Activated T-helper 2 cell treated with anti-CD3 and anti-CD28 coated beads, Interferon-gamma antibody, Interleukin-2, Interleukin-4, amounts not matched to agents 10 μg/mL and 5 μg/mL and 100 μg/mL, durations not matched to agents 14 hours and 24 hours and 36 hours (primary cell): ENCODE measurements at regions not wholly inside any gene's neighbourhood (a gene's known extent, or its start where the extent isn't known, plus 50 kb on each side); places are given as distances from the start of the nearest gene placed in this dataset.

Source experiments
- DNase-seq: peaks from one replicate; pipeline ENCODE4 v3.0.0; 2021; ENCODE audit warnings: low spot score
- H3K27ac Mint-ChIP-seq: one replicate; pipeline ENCODE4 v1.8.0; 2021; ENCODE audit warnings: mixed read lengths
- H3K27me3 Mint-ChIP-seq: one replicate; pipeline ENCODE4 v1.8.0; 2021; ENCODE audit warnings: low read depth, mixed read lengths
- H3K36me3 Mint-ChIP-seq: one replicate; pipeline ENCODE4 v1.8.0; 2021; ENCODE audit warnings: low read depth, mixed read lengths
- H3K4me1 Mint-ChIP-seq: one replicate; pipeline ENCODE4 v1.8.0; 2021; ENCODE audit warnings: low read depth, mixed read lengths
- H3K4me3 Mint-ChIP-seq: one replicate; pipeline ENCODE4 v1.8.0; 2021; ENCODE audit warnings: low read depth, mild to moderate bottlenecking, moderate library complexity, mixed read lengths
- H3K9me3 Mint-ChIP-seq: one replicate; pipeline ENCODE4 v1.8.0; 2021; ENCODE audit warnings: mixed read lengths
- intact Hi-C: fragments of 100-400 bp; cut with micrococcal nuclease; formaldehyde crosslinking; loops from one replicate; pipeline ENCODE4 v1.15.1; 2023

DNA sequence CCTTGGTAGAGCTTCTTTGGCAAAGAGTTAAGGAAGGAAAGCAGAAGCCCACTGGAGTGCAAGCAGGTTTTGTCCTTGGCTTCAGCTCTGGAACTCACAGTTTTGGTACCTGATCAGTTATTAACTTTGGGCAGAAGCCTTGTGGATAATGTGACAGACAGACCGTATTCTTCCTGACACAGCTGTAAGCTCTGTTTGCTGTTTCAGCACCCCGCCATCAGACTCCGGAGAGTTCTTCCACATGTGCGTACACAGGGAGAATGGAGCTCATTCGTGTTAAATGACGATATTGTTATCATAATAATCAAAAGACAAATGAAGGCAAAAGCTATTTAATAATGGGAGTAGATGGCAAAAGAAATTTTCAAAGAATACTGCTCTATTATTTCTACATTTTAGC, 155.1 kb upstream of the ARGLU1 start:
- no peak for DNase-seq
- H3K4me3 Mint-ChIP-seq, result no peak overlapping the region
- H3K27me3 Mint-ChIP-seq, result no peaks in the 10 kb centered on the region
- no peaks in the 10 kb centered on the region for H3K9me3 Mint-ChIP-seq
- no peak overlapping the region for H3K27ac Mint-ChIP-seq
- H3K4me1 Mint-ChIP-seq, result no peaks in the 10 kb centered on the region
- intact Hi-C loops, result no loop called here
- H3K36me3 Mint-ChIP-seq, result no peaks in the 10 kb centered on the region

GRCh38 chr13:106722620-106723019, 154.7 kb upstream of the ARGLU1 start:
- Mint-ChIP-seq H3K9me3 (no peaks in the 10 kb centered on the region), H3K27me3 (no peaks in the 10 kb centered on the region), H3K36me3 (no peaks in the 10 kb centered on the region), H3K4me3 (no peak overlapping the region), H3K4me1 (no peaks in the 10 kb centered on the region), H3K27ac (no peak overlapping the region)
- intact Hi-C loops, result no loop called here
- no peak for DNase-seq

GRCh38 chr13:106721599-106721998, 153.7 kb upstream of the ARGLU1 start:
- no peaks in the 10 kb centered on the region for H3K27me3 Mint-ChIP-seq
- no peak for DNase-seq
- intact Hi-C loops, result no loop called here
- H3K4me1 Mint-ChIP-seq, result no peaks in the 10 kb centered on the region
- H3K36me3 Mint-ChIP-seq, result no peaks in the 10 kb centered on the region
- H3K27ac Mint-ChIP-seq, result no peak overlapping the region
- H3K4me3 Mint-ChIP-seq, result no peak overlapping the region
- H3K9me3 Mint-ChIP-seq, result no peaks in the 10 kb centered on the region

DNA sequence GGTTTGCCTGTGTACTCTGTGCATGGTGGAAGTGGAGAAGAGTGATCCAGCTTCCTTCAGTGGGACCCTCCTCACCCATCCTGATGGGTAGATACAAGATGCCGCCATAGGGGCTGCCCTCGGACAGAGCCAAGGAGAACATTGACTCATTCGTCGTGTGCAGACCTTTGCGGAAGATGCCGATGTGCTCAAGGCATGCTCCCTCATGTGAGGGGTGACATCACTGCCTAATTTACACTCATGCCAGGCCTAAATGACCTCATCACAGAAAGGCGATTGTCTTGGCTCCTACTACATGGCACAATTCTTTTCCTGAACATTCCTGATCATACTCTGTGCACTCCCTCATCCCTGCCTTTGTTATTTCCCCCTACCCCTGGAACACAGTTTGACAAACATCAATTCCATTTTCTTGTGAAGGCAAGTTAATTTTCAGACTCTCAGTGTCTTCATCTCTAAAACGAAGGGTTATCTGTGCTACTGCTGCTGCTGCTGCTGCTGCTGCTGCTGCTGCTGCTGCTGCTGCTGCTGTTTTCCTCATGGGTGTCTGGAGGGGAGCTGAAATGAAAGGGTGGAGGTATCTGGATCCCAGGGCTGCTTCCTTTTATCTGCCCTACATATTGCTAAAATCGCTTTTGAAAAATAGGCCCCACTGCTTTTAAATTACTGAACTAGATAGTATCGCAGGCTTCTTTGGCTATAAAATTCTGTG, 146.5 kb upstream of the ARGLU1 start:
- Mint-ChIP-seq H3K27ac (no peak overlapping the region), H3K36me3 (no peaks in the 10 kb centered on the region), H3K4me1 (no peaks in the 10 kb centered on the region), H3K9me3 (no peaks in the 10 kb centered on the region), H3K4me3 (no peak overlapping the region), H3K27me3 (no peaks in the 10 kb centered on the region)
- intact Hi-C loops, result no loop called here
- DNase-seq, result no peak

DNA sequence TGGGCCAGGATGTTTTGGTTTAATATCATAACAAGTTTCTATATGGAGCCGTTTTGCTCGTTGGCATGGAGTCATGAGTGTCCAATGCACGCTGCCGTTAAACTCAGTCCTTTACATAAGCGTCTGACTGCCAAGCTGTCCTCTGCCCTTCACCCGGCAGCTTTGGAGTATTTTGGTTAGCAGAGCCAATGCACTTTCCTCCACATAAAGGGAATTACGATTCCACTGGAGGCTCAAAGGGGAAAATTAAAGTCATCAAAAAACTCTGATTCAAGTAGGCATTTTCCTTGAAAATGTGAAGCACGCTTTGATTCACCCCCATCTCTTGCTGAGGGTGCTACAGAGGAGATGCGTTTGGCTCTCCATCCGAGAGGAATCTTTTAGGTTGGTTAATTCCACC, 144.4 kb upstream of the ARGLU1 start:
- no peaks in the 10 kb centered on the region for H3K9me3 Mint-ChIP-seq
- no peak overlapping the region for H3K4me3 Mint-ChIP-seq
- DNase-seq, result no peak
- no peak overlapping the region for H3K27ac Mint-ChIP-seq
- no peaks in the 10 kb centered on the region for H3K4me1 Mint-ChIP-seq
- intact Hi-C loops, result no loop called here
- H3K36me3 Mint-ChIP-seq, result no peaks in the 10 kb centered on the region
- H3K27me3 Mint-ChIP-seq, result no peaks in the 10 kb centered on the region

GRCh38 chr13:106710266-106710665, 142.3 kb upstream of the ARGLU1 start:
- DNase-seq, result no peak
- Mint-ChIP-seq H3K27ac (no peak overlapping the region), H3K4me3 (no peak overlapping the region), H3K4me1 (no peaks in the 10 kb centered on the region), H3K9me3 (no peaks in the 10 kb centered on the region), H3K27me3 (no peaks in the 10 kb centered on the region), H3K36me3 (no peaks in the 10 kb centered on the region)
- intact Hi-C loops, result no loop called here

DNA sequence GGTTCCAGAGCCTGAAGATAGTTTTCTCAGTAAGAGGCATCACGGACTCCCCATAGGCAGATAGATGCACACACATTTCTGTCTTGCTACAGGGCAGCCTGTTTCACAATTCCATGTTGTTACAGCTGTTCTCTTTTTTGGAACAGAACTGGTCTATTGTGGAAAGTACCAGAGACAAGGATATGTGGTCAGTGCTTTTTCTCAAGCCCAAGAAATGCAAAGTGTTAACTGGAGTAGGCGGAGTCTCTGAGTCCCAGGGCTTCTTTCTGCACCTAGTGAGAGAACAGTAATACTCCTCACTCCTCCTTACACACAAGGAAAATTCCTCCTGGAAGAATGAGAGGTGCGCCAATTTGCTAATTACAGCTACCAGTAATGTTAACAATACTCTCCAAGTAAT, 141.6 kb upstream of the ARGLU1 start:
- Mint-ChIP-seq H3K36me3 (no peaks in the 10 kb centered on the region), H3K4me1 (no peaks in the 10 kb centered on the region), H3K27me3 (no peaks in the 10 kb centered on the region), H3K4me3 (no peak overlapping the region), H3K9me3 (no peaks in the 10 kb centered on the region), H3K27ac (no peak overlapping the region)
- no peak for DNase-seq
- intact Hi-C loops, result no loop called here

DNA sequence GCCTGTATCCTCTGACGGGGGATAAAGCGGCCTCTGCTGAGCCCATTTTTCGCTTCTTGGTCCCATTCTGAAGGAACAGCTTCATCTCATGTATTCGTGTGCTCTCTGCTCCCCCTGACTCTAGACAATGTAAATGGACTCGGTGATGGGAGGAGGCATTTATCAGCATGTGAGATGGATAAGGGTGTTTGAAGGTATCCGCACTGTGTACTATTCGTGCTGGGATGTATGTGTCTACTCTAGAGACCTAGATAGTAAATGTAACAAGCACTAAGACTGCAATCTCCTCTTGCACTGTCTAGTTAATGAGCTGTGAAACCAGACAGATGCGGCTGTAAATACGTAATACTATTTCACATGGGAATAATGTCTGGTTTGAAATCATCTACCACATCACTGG, 134.6 kb upstream of the ARGLU1 start:
- H3K27me3 Mint-ChIP-seq, result no peaks in the 10 kb centered on the region
- H3K4me1 Mint-ChIP-seq, result no peaks in the 10 kb centered on the region
- intact Hi-C loops, result no loop called here
- no peak overlapping the region for H3K27ac Mint-ChIP-seq
- no peak for DNase-seq
- no peaks in the 10 kb centered on the region for H3K9me3 Mint-ChIP-seq
- H3K36me3 Mint-ChIP-seq, result no peaks in the 10 kb centered on the region
- no peak overlapping the region for H3K4me3 Mint-ChIP-seq

DNA sequence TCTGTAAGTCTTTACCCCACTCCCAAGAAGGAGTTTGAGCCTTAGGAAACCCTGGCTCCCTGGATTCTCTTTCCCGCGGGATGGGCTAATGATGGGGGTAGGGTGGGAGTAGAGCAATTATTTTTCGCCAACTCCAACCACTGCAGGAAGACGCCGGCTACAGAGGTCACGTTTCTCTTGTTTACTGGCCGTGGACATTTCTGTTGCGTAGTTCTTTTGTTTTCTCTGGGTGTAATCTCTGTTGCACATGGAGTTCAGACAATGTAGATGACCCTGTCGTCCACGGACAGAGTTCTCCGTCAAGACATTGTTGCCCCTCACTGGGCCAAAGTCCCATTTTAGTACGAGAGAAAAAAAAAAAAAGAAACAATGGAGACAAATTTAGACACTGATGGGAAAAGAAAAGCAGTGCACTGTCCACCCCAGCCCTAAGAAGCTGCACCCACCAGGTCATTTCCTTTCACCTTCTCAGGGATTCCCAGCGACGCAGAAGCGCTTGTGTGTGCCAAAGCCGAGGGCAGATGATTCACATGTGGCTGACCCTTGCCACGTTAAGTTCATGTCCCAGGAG, 133.9 kb upstream of the ARGLU1 start:
- H3K9me3 Mint-ChIP-seq, result no peaks in the 10 kb centered on the region
- H3K4me3 Mint-ChIP-seq, result no peak overlapping the region
- H3K4me1 Mint-ChIP-seq, result no peaks in the 10 kb centered on the region
- H3K27ac Mint-ChIP-seq, result no peak overlapping the region
- no peaks in the 10 kb centered on the region for H3K36me3 Mint-ChIP-seq
- no peaks in the 10 kb centered on the region for H3K27me3 Mint-ChIP-seq
- no peak for DNase-seq
- intact Hi-C loops, result no loop called here

DNA sequence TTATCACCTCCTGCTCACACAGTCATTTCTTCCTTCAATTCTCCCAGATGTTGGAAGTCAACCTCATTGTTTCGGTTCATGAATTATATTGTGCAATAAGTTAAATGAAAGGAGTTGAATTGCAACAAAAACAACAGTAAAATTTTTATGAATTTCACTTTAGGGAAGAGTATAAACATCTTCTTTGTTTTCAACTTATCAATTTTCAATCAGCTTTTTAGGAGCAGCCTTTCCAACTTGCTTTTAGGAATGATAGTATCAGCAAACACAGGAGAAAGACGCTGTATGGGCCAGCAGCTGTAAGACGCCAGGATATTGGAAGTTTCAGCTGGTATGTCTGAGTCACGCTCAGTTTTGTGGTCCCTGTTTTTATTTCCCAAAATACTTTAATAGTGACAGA, 132.5 kb upstream of the ARGLU1 start:
- no peak for DNase-seq
- no peaks in the 10 kb centered on the region for H3K9me3 Mint-ChIP-seq
- H3K27me3 Mint-ChIP-seq, result no peaks in the 10 kb centered on the region
- no peak overlapping the region for H3K27ac Mint-ChIP-seq
- no peaks in the 10 kb centered on the region for H3K36me3 Mint-ChIP-seq
- intact Hi-C loops, result no loop called here
- H3K4me3 Mint-ChIP-seq, result no peak overlapping the region
- no peaks in the 10 kb centered on the region for H3K4me1 Mint-ChIP-seq

GRCh38 chr13:106700007-106700406, 132.1 kb upstream of the ARGLU1 start:
- Mint-ChIP-seq H3K27ac (no peak overlapping the region), H3K9me3 (no peaks in the 10 kb centered on the region), H3K4me3 (no peak overlapping the region), H3K4me1 (no peaks in the 10 kb centered on the region), H3K27me3 (no peaks in the 10 kb centered on the region), H3K36me3 (no peaks in the 10 kb centered on the region)
- intact Hi-C loops, result no loop called here
- DNase-seq, result no peak

- Mint-ChIP-seq H3K27me3 (no peaks in the 10 kb centered on the region), H3K4me1 (no peaks in the 10 kb centered on the region), H3K27ac (no peak overlapping the region), H3K4me3 (no peak overlapping the region), H3K36me3 (no peaks in the 10 kb centered on the region), H3K9me3 (no peaks in the 10 kb centered on the region)
- intact Hi-C loops, result no loop called here
- no peak for DNase-seq
Measured at GRCh38 chr13:106699311-106699710, 131.4 kb upstream of the ARGLU1 start.

GRCh38 chr13:106696719-106697118, 128.8 kb upstream of the ARGLU1 start:
- intact Hi-C loops, result no loop called here
- no peaks in the 10 kb centered on the region for H3K9me3 Mint-ChIP-seq
- no peaks in the 10 kb centered on the region for H3K4me1 Mint-ChIP-seq
- H3K36me3 Mint-ChIP-seq, result no peaks in the 10 kb centered on the region
- no peaks in the 10 kb centered on the region for H3K27me3 Mint-ChIP-seq
- H3K4me3 Mint-ChIP-seq, result no peak overlapping the region
- no peak for DNase-seq
- H3K27ac Mint-ChIP-seq, result no peak overlapping the region

- Mint-ChIP-seq H3K9me3 (no peaks in the 10 kb centered on the region), H3K4me1 (no peaks in the 10 kb centered on the region), H3K27me3 (no peaks in the 10 kb centered on the region), H3K4me3 (no peak overlapping the region), H3K27ac (no peak overlapping the region), H3K36me3 (no peaks in the 10 kb centered on the region)
- no peak for DNase-seq
- intact Hi-C loops, result no loop called here
Measured at GRCh38 chr13:106696140-106696539, 128.2 kb upstream of the ARGLU1 start.
